ENCODE measurements at regions not wholly inside any gene's neighbourhood (a gene's known extent, or its start where the extent isn't known, plus 50 kb on each side); places are given as distances from the start of the nearest gene placed in this dataset.

- intact Hi-C loops (cut with micrococcal nuclease; ENCODE audit: unreplicated experiment) (no loop called here), in situ Hi-C loops (cut with HindIII; ENCODE audit: low pct_unique_long_range_greater_than_20kb, low sequenced_read_pairs) (no loop called here)
- BruUV-seq (replicated peaks) = no TSS peak
- Histone ChIP-seq H3K36me3 (ENCODE audit: control insufficient read depth, insufficient read depth, low read length) (no peaks in the 10 kb centered on the region), H3K27ac (ENCODE audit: low read length) (no peak overlapping the region), H3K4me3 (ENCODE audit: low read depth in 2 of 2, low read length in 2 of 2) (no peak overlapping the region), H3K27me3 (ENCODE audit: control insufficient read depth, insufficient read depth, low read length) (no peaks in the 10 kb centered on the region), H3K4me1 (ENCODE audit: control insufficient read depth, insufficient read depth, low read length) (no peaks in the 10 kb centered on the region), H3K9me3 (ENCODE audit: control insufficient read depth, insufficient read depth, low read depth, low read length) (no peaks in the 10 kb centered on the region)
- POLR2A ChIA-PET = no interaction called here
- no peak for DNase-seq (ENCODE audit: low read depth, low spot score)
- no peak for ATAC-seq
- TF ChIP-seq TCF7L2 (IDR thresholded peaks at IDR 0.05; ENCODE audit: low read depth, low read length) (no peak), SIN3A (IDR thresholded peaks at IDR 0.05; ENCODE audit: borderline replicate concordance, insufficient read depth, low read depth, low read length) (no peak), REST (IDR thresholded peaks at IDR 0.05; ENCODE audit: insufficient read depth in 1 of 2, low read depth in 2 of 2, low read length in 1 of 2) (no peak), POLR2AphosphoS5 (IDR thresholded peaks at IDR 0.05; ENCODE audit: low read depth, low read length) (no peak), CTCF (IDR thresholded peaks at IDR 0.05) (no peak)
- CTCF ChIA-PET = no interaction called here
Observed at GRCh38 chr12:58106195-58106594, 164.8 kb downstream of the ATP23 start.

- no peak for ATAC-seq
- no peak overlapping the region for H3K4me3 ChIP-seq (ENCODE audit: low read depth in 2 of 2, low read length in 2 of 2)
- intact Hi-C loops (cut with micrococcal nuclease; ENCODE audit: unreplicated experiment) = no loop called here
- no peaks in the 10 kb centered on the region for H3K4me1 ChIP-seq (ENCODE audit: control insufficient read depth, insufficient read depth, low read length)
- no peak overlapping the region for H3K27ac ChIP-seq (ENCODE audit: low read length)
- H3K9me3 ChIP-seq (ENCODE audit: control insufficient read depth, insufficient read depth, low read depth, low read length) = no peaks in the 10 kb centered on the region
- TF ChIP-seq REST (IDR thresholded peaks at IDR 0.05; ENCODE audit: insufficient read depth in 1 of 2, low read depth in 2 of 2, low read length in 1 of 2) (no peak), POLR2AphosphoS5 (IDR thresholded peaks at IDR 0.05; ENCODE audit: low read depth, low read length) (no peak), TCF7L2 (IDR thresholded peaks at IDR 0.05; ENCODE audit: low read depth, low read length) (no peak), CTCF (IDR thresholded peaks at IDR 0.05) (no peak), SIN3A (IDR thresholded peaks at IDR 0.05; ENCODE audit: borderline replicate concordance, insufficient read depth, low read depth, low read length) (no peak)
- ChIA-PET CTCF (no interaction called here), POLR2A (no interaction called here)
- no TSS peak for BruUV-seq (replicated peaks)
- no peak for DNase-seq (ENCODE audit: low read depth, low spot score)
- no peaks in the 10 kb centered on the region for H3K27me3 ChIP-seq (ENCODE audit: control insufficient read depth, insufficient read depth, low read length)
- in situ Hi-C loops (cut with HindIII; ENCODE audit: low pct_unique_long_range_greater_than_20kb, low sequenced_read_pairs) = no loop called here
- H3K36me3 ChIP-seq (ENCODE audit: control insufficient read depth, insufficient read depth, low read length) = no peaks in the 10 kb centered on the region
Observed at GRCh38 chr12:58117201-58117600, 175.8 kb downstream of the ATP23 start.

All from Panc1 (cell line).